22Rv1 (cell line): ENCODE measurements at regions not wholly inside any gene's neighbourhood (a gene's known extent, or its start where the extent isn't known, plus 50 kb on each side); places are given as distances from the start of the nearest gene placed in this dataset.

ENCODE experiments used
- ZFX ChIP-seq: fragments of 450-650 bp; IDR thresholded peaks from 2 replicates; pipeline ENCODE4 v1.6.1; 2017; ENCODE audit warnings: antibody characterized with exemption, borderline replicate concordance
- TF ChIP-seq, protein P1 (sequence below): fragments of 450-650 bp; IDR thresholded peaks from 2 replicates; pipeline ENCODE4 v1.5.1; 2017; ENCODE audit warnings: mild to moderate bottlenecking

DNA sequence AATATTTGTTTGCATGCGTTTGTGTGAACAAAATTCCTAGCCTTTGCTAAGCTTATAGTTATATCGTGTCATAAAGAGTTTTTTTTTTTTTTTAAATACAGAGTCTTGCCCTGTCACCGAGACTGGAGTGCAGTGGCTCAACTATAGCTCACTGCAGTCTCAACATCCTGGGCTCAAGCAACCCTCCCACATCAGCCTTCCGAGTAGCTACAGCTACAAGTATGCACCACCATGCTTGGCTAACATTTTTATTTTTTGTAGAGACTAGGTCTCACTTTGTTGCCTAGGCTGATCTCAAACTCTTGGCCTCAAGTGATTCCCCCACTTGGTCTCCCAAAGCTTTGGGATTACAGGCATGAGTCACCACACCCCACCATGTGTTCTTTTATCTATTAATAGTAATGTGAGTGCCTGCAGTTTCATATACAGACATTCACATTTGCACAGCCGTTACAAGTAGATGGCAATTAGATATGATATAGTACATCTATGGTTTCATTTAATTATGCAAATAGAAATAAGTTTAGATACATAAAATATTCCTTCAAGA, 848.6 kb downstream of the PDCD6IP start:
- TF ChIP-seq, protein P1, sequence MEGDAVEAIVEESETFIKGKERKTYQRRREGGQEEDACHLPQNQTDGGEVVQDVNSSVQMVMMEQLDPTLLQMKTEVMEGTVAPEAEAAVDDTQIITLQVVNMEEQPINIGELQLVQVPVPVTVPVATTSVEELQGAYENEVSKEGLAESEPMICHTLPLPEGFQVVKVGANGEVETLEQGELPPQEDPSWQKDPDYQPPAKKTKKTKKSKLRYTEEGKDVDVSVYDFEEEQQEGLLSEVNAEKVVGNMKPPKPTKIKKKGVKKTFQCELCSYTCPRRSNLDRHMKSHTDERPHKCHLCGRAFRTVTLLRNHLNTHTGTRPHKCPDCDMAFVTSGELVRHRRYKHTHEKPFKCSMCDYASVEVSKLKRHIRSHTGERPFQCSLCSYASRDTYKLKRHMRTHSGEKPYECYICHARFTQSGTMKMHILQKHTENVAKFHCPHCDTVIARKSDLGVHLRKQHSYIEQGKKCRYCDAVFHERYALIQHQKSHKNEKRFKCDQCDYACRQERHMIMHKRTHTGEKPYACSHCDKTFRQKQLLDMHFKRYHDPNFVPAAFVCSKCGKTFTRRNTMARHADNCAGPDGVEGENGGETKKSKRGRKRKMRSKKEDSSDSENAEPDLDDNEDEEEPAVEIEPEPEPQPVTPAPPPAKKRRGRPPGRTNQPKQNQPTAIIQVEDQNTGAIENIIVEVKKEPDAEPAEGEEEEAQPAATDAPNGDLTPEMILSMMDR = no peak
- TF ChIP-seq ZFX = no peak
